ENCODE measurements at regions not wholly inside any gene's neighbourhood (a gene's known extent, or its start where the extent isn't known, plus 50 kb on each side); places are given as distances from the start of the nearest gene placed in this dataset.

- Histone ChIP-seq H3K79me2 (no peaks in the 10 kb centered on the region), H3K9me2 (replicated peaks; ENCODE audit: insufficient read depth) (no peaks in the 10 kb centered on the region), H4K20me1 (ENCODE audit: insufficient read depth, poor library complexity, severe bottlenecking) (no peaks in the 10 kb centered on the region), H2AFZ (no peak overlapping the region), H3K36me3 (replicated peaks; ENCODE audit: insufficient read depth, low read depth) (no peaks in the 10 kb centered on the region), H3K27ac (no peak overlapping the region), H3K4me3 (no peak overlapping the region), H3K9me3 (ENCODE audit: low read depth) (no peaks in the 10 kb centered on the region), H3K4me1 (ENCODE audit: insufficient read depth) (no peaks in the 10 kb centered on the region), H3K27me3 (no peaks in the 10 kb centered on the region), H3K4me2 (no peak overlapping the region)
- TF ChIP-seq EZH2phosphoT487 (IDR thresholded peaks at IDR 0.05; ENCODE audit: low read depth, severe bottlenecking, unreplicated experiment) = no peak
- TF ChIP-seq EZH2 (IDR thresholded peaks at IDR 0.05; ENCODE audit: borderline replicate concordance) = no peak
- no peak for TF ChIP-seq CTCF (IDR thresholded peaks at IDR 0.05; ENCODE audit: poor library complexity)
- 93% methylated on average over 5 of the region's 5 CpGs for WGBS (ENCODE audit: low lambda C conversion rate, missing lambda C conversion rate)
- DNase-seq (ENCODE audit: low spot score) = no peak
Observed at GRCh38 chr10:2909921-2910320, 157.4 kb upstream of the PFKP start.

- Histone ChIP-seq H3K36me3 (replicated peaks; ENCODE audit: insufficient read depth, low read depth) (no peaks in the 10 kb centered on the region), H3K4me3 (no peak overlapping the region), H4K20me1 (ENCODE audit: insufficient read depth, poor library complexity, severe bottlenecking) (no peaks in the 10 kb centered on the region), H3K9me3 (ENCODE audit: low read depth) (no peaks in the 10 kb centered on the region), H2AFZ (no peak overlapping the region), H3K9me2 (replicated peaks; ENCODE audit: insufficient read depth) (no peaks in the 10 kb centered on the region), H3K4me2 (no peak overlapping the region), H3K79me2 (no peaks in the 10 kb centered on the region), H3K27me3 (no peaks in the 10 kb centered on the region), H3K4me1 (ENCODE audit: insufficient read depth) (no peaks in the 10 kb centered on the region), H3K27ac (no peak overlapping the region)
- DNase-seq (ENCODE audit: low spot score) = no peak
- WGBS (ENCODE audit: low lambda C conversion rate, missing lambda C conversion rate) = 74% methylated on average over 19 of the region's 19 CpGs
- TF ChIP-seq EZH2phosphoT487 (IDR thresholded peaks at IDR 0.05; ENCODE audit: low read depth, severe bottlenecking, unreplicated experiment) (no peak), CTCF (IDR thresholded peaks at IDR 0.05; ENCODE audit: poor library complexity) (no peak), EZH2 (IDR thresholded peaks at IDR 0.05; ENCODE audit: borderline replicate concordance) (no peak)
Observed at GRCh38 chr10:2908851-2909630, 158.3 kb upstream of the PFKP start.

GRCh38 chr10:2906974-2907373 is 160.4 kb upstream of the PFKP start:
- Histone ChIP-seq H3K79me2 (no peaks in the 10 kb centered on the region), H2AFZ (no peak overlapping the region), H3K4me3 (no peak overlapping the region), H3K27me3 (no peaks in the 10 kb centered on the region), H3K36me3 (replicated peaks; ENCODE audit: insufficient read depth, low read depth) (no peaks in the 10 kb centered on the region), H3K9me2 (replicated peaks; ENCODE audit: insufficient read depth) (no peaks in the 10 kb centered on the region), H4K20me1 (ENCODE audit: insufficient read depth, poor library complexity, severe bottlenecking) (no peaks in the 10 kb centered on the region), H3K4me2 (no peak overlapping the region), H3K27ac (no peak overlapping the region), H3K4me1 (ENCODE audit: insufficient read depth) (no peaks in the 10 kb centered on the region), H3K9me3 (ENCODE audit: low read depth) (no peaks in the 10 kb centered on the region)
- no peak for DNase-seq (ENCODE audit: low spot score)
- WGBS (ENCODE audit: low lambda C conversion rate, missing lambda C conversion rate) = 95% methylated on average over 2 of the region's 2 CpGs
- no peak for TF ChIP-seq EZH2phosphoT487 (IDR thresholded peaks at IDR 0.05; ENCODE audit: low read depth, severe bottlenecking, unreplicated experiment)
- no peak for TF ChIP-seq CTCF (IDR thresholded peaks at IDR 0.05; ENCODE audit: poor library complexity)
- no peak for TF ChIP-seq EZH2 (IDR thresholded peaks at IDR 0.05; ENCODE audit: borderline replicate concordance)
